OCI-LY3 (cell line): ENCODE measurements at regions not wholly inside any gene's neighbourhood (a gene's known extent, or its start where the extent isn't known, plus 50 kb on each side); places are given as distances from the start of the nearest gene placed in this dataset.

ENCODE experiments used
- H2AFZ ChIP-seq: fragments of 200-600, 300-600 bp; shearing (Covaris generic); 2 replicates; pipeline ENCODE4 v1.6.0; 2014; ENCODE audit warnings: antibody characterized with exemption, low read depth, low read length
- H3K27ac ChIP-seq: fragments of 200-600, 300-600 bp; sonication (generic); 2 replicates; pipeline ENCODE4 v1.5.1; 2014; ENCODE audit warnings: mild to moderate bottlenecking, low read length, moderate library complexity, mixed read lengths
- H3K27me3 ChIP-seq: fragments of 200-600, 300-600 bp; sonication (generic); 2 replicates; pipeline ENCODE4 v1.6.1; 2014; ENCODE audit warnings: low read depth, low read length, mixed read lengths
- H3K36me3 ChIP-seq: fragments of 200-600, 300-600 bp; sonication (generic); replicated peaks from 2 replicates; pipeline ENCODE3; 2014; ENCODE audit warnings: low read depth, low read length, mixed read lengths
- H3K4me1 ChIP-seq: fragments of 300-600, 200-600 bp; sonication (generic); 2 replicates; pipeline ENCODE4 v1.6.1; 2014; ENCODE audit warnings: low read length, mixed read lengths
- H3K4me2 ChIP-seq: fragments of 200-600, 300-600 bp; sonication (generic); 2 replicates; pipeline ENCODE4 v1.6.1; 2014; ENCODE audit warnings: low read length, mixed read lengths
- H3K4me3 ChIP-seq: fragments of 300-600, 200-600 bp; sonication (generic); 2 replicates; pipeline ENCODE4 v1.5.1; 2014; ENCODE audit warnings: antibody characterized with exemption, mild to moderate bottlenecking, low read length, moderate library complexity
- H3K79me2 ChIP-seq: fragments of 300-600, 200-600 bp; shearing (Covaris generic); 2 replicates; pipeline ENCODE4 v1.6.1; 2014; ENCODE audit warnings: mild to moderate bottlenecking, low read length, mixed read lengths
- H3K9ac ChIP-seq: fragments of 300-600, 200-600 bp; shearing (Covaris generic); 2 replicates; pipeline ENCODE4 v1.6.0; 2014; ENCODE audit warnings: mild to moderate bottlenecking, low read length, moderate library complexity
- H3K9me3 ChIP-seq: fragments of 200-600, 300-600 bp; shearing (Covaris generic); 2 replicates; pipeline ENCODE4 v1.6.1; 2014; ENCODE audit warnings: low read length, mixed read lengths; ENCODE audit not compliant: insufficient read depth
- H4K20me1 ChIP-seq: fragments of 200-600, 300-600 bp; sonication (generic); 2 replicates; pipeline ENCODE4 v1.6.1; 2016; ENCODE audit warnings: low read length, mixed read lengths; ENCODE audit not compliant: insufficient read depth
- CTCF ChIP-seq: fragments of 200-600, 300-600 bp; sonication (generic); IDR thresholded peaks from 2 replicates; pipeline ENCODE4 v1.5.1; 2014; ENCODE audit warnings: antibody characterized with exemption, low read length, low read depth
- EZH2phosphoT487 ChIP-seq: fragments of 200-600 bp; shearing (Covaris generic); IDR thresholded peaks from 2 replicates; pipeline ENCODE4 v1.6.1; 2018; ENCODE audit warnings: antibody characterized with exemption, mixed run types, low read depth

DNA sequence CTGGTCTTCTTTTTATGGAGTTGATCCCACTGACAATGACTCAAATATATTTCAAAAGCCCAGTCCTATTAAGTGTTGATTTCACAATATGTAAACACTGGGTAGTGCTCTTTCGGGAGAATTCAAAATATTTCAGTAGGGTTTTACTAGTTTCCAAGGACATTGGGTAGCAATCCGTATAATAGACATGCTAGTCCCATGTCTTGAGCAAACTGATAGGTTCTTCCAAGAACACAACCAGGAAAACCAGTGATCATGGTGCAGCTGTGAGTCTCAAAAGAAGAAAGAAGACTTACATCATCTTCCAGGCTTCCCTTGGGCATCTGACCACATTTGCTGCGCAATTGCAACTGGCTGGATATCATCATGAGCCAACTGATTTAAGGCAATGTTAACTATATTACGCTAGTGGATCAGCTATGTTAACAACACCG is 59.3 kb upstream of the APBB1IP start:
- Histone ChIP-seq H3K27me3 (no peaks in the 10 kb centered on the region), H2AFZ (no peak overlapping the region), H3K27ac (no peak overlapping the region), H3K9ac (no peak overlapping the region), H3K36me3 (no peaks in the 10 kb centered on the region), H3K4me2 (no peak overlapping the region), H3K4me1 (no peaks in the 10 kb centered on the region; the same call in 1 of the 2 replicates), H3K79me2 (no peaks in the 10 kb centered on the region), H3K4me3 (no peak overlapping the region), H3K9me3 (no peaks in the 10 kb centered on the region), H4K20me1 (no peaks in the 10 kb centered on the region)
- TF ChIP-seq EZH2phosphoT487 (no peak), CTCF (no peak)

- no peaks in the 10 kb centered on the region for H3K79me2 ChIP-seq
- no peak overlapping the region for H3K9ac ChIP-seq
- H2AFZ ChIP-seq = no peak overlapping the region
- no peaks in the 10 kb centered on the region for H4K20me1 ChIP-seq
- no peaks in the 10 kb centered on the region for H3K27me3 ChIP-seq
- TF ChIP-seq EZH2phosphoT487 (no peak), CTCF (no peak)
- no peaks in the 10 kb centered on the region for H3K9me3 ChIP-seq
- no peak overlapping the region for H3K4me3 ChIP-seq
- H3K36me3 ChIP-seq = no peaks in the 10 kb centered on the region
- H3K27ac ChIP-seq = no peak overlapping the region
- no peak overlapping the region for H3K4me2 ChIP-seq
- H3K4me1 ChIP-seq = no peaks in the 10 kb centered on the region; the same call in 1 of the 2 replicates
Measured at GRCh38 chr10:26380815-26381214, 57.3 kb upstream of the APBB1IP start.

DNA sequence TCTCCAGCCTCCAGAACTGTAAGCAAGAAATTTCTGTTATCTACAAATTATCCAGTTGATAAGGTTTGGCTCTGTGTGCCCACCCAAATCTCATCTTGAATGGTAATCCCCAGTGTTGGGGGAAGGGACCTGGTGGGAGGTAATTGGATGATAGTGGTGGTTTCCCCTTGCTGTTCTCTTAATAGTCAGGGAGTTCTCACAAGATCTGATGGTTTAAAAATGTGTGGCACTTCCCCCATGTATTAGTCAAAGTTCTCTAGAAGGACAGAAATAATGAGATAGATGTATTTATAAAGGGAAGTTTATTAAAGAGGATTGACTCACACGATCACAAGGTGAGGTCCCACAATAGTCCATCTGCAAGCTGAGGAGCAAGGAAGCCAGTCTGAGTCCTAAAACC is 56.2 kb upstream of the APBB1IP start:
- Histone ChIP-seq H3K27ac (no peak overlapping the region), H3K9me3 (no peaks in the 10 kb centered on the region), H3K4me2 (no peak overlapping the region), H3K79me2 (no peaks in the 10 kb centered on the region), H3K27me3 (no peaks in the 10 kb centered on the region), H3K4me1 (peaks cover 6% of the 10 kb centered on the region), H3K36me3 (no peaks in the 10 kb centered on the region), H3K4me3 (no peak overlapping the region), H2AFZ (no peak overlapping the region), H3K9ac (no peak overlapping the region), H4K20me1 (no peaks in the 10 kb centered on the region)
- no peak for TF ChIP-seq EZH2phosphoT487
- no peak for TF ChIP-seq CTCF

GRCh38 chr10:26384600-26384999 is 53.5 kb upstream of the APBB1IP start:
- Histone ChIP-seq H3K9me3 (no peaks in the 10 kb centered on the region), H3K27ac (no peak overlapping the region), H3K36me3 (no peaks in the 10 kb centered on the region), H3K9ac (no peak overlapping the region), H2AFZ (no peak overlapping the region), H3K4me1 (peaks cover 8% of the 10 kb centered on the region), H4K20me1 (no peaks in the 10 kb centered on the region), H3K4me2 (no peak overlapping the region), H3K4me3 (no peak overlapping the region), H3K27me3 (no peaks in the 10 kb centered on the region), H3K79me2 (no peaks in the 10 kb centered on the region)
- TF ChIP-seq EZH2phosphoT487 (no peak), CTCF (no peak)
